AG20443 (cell line): ENCODE measurements at regions not wholly inside any gene's neighbourhood (a gene's known extent, or its start where the extent isn't known, plus 50 kb on each side); places are given as distances from the start of the nearest gene placed in this dataset.
"Not testable (repeated sequence)": the region's sequence is repeated elsewhere in the genome, so short reads cannot be mapped to it uniquely, and the experiment has no call there.

ENCODE experiments used
- DNase-seq: peaks from one replicate; pipeline ENCODE4 v3.0.0; 2012; ENCODE audit warnings: low spot score, mixed read lengths

GRCh38 chr1:245102149-245102548 lies 52.6 kb upstream of the KIF26B start:
- DNase-seq = not testable (repeated sequence)

GRCh38 chr1:245099401-245099800 lies 55.4 kb upstream of the KIF26B start:
- DNase-seq = no peak

- DNase-seq = no peak
These were observed 55.9 kb upstream of the KIF26B start for GRCh38 chr1:245098924-245099323.

- no peak for DNase-seq
These were observed 58.3 kb upstream of the KIF26B start for GRCh38 chr1:245096311-245097066.

DNA sequence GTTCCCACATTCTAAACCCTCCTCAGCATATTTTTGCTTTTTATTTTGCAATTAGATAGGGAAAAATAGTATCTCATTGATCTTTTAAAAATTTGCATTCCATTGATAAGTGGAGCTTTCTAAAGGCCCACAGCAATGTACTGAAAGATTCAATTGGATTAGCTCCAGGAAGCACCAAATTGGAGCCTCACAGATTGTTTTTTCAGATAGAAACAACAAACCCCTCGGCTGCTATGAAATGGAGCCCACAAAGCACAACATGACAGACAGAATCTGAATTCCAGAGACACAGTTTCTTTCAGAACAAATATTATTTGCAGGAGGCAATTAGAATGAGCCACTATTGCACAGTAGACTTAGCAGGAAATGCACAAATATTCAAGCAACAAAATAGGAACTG lies 58.9 kb upstream of the KIF26B start:
- DNase-seq = no peak

DNA sequence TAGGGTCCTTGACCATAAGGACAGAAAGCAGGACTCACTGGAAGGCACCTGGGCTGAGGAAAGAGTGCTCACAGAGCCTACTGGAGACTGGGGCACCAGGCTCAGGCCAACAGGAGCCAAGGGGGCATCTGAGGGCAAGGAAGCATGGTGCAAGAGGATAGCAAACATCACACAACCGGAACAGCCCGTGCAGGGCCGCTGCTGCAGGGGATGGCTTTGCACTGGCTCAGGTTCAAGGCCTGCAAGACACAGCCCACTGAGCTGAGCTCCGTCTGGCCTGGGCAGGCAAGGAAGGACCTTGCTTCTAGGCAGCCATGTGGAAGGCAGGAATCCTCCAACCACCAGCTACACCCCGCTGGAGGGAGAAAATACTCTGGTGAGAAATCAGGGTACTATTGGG lies 59.8 kb upstream of the KIF26B start:
- no peak for DNase-seq

GRCh38 chr1:245094092-245094491 lies 60.7 kb upstream of the KIF26B start:
- DNase-seq = no peak

GRCh38 chr1:245092638-245092976 lies 62.2 kb upstream of the KIF26B start:
- DNase-seq = no peak

DNA sequence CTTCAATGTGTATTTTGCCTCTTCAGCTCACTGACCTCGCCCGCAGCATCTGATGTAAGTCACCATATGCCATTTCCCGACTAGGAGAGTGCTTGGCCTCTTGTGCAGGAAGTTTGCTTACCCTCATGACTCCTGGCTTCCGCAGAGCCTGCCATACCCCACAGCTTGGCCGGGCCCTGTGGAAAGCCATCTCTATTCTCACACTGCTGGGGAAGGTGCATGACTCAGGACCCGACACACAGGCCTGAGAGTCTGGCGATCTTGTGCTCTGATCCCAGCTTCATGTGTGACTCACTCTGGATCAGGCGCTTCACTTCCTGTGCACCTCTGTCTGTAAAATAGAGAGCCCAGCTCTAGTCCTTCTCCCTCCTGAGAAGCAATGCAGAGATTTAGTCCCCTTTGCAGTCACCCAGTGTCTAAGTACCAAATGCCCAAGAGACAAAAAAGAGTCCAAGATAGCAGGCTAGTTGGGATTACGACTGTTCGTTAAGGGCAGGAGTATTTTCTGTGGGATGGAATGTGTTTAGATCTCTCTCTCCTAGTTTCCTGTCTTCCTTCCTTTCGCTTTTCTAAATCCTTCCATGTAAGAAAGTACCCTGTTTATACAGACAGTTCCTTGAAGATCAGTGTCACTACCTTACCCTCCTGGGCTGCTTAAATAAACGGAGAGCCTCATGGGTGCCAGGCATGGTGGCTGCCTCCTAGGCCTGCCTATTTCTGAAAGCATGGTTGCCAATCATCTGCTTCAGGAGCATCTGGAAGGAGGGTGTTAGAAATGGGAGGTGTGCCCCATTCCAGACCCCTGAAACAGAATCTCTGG lies 62.8 kb upstream of the KIF26B start:
- peak; percentile 93 for DNase-seq

DNA sequence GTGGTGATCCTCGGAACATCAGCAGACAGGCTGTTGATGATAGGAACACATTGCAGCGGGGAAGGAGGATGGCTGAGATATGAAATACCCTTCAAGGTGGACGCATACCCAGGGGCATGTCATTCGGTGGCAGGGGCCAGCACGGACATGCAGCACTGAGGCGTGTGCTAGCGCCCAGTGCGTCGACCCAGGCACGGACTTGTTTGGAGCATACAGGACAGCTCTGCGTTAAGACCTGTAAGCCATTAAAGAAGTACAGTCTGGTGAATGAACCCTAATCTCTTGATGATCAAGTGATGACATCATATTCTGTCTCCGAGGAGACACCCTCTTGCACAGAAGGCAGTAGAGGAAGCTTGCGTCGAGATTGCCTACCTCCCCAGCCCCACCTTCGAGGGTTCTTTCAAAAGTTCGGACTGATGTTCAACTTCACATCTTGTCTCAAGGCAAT lies 63.6 kb upstream of the KIF26B start:
- no peak for DNase-seq

- no peak for DNase-seq
These were observed 64.2 kb upstream of the KIF26B start for GRCh38 chr1:245090491-245091090.

- DNase-seq = no peak
These were observed 67.1 kb upstream of the KIF26B start for GRCh38 chr1:245087723-245088122.

DNA sequence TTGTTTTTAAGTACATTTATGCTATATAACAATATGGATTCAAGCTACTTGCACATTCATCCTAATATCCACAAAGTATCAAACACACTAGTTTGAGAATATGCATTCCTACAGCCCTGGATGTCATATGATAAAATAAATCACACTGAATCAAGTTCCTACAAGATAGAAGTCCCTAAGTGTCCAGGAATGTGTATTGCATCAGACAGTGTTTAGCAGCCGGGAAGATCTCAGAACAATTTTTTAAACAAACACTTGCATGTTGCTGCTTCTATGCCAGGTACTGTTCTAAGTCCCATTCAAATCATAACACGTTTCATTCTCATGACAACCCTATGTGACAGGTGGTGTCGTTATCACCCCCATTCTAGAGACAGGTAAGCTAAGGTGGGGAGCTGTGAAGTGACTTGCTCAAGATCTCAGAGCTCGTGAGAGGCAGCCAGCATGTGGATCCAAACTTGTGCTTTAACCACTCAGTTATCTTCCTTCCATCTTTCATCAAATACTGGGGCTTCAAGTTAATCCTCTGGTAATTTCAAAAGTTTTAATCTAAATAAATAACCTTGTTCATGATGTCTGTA lies 68.3 kb upstream of the KIF26B start:
- peak; percentile 40 for DNase-seq

GRCh38 chr1:245085508-245086095 lies 69.2 kb upstream of the KIF26B start:
- peak; percentile 90 for DNase-seq

GRCh38 chr1:245084551-245084950 lies 70.2 kb upstream of the KIF26B start:
- DNase-seq = no peak

DNA sequence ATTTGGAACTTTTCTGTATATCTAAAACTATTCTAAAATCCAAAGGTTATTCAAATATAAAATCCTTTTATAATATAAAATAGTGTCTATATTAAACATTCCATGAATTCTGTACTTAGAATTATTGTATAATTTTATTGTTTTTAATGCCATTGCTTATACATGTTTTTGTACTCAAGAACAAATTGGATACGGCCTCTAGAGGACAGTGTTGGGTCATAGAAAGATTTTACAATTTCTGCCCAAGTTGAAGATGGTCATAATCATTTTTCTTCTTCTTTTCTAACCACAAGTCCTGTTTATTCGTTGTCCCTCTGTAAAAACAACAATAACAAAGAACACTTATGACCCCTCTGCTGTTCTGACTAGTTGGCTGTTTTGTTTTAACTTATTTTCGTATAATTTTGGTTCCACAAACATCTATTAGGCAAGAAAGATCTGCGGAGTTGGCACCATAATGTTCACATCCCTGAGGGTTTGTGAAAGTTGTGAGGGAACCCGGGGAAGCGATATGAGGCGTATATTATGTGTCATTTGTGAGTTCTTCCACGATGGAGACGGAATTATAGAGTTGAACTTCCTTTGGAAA lies 75.7 kb upstream of the KIF26B start:
- DNase-seq = peak; percentile 33

GRCh38 chr1:245074898-245075297 lies 79.9 kb upstream of the KIF26B start:
- no peak for DNase-seq

GRCh38 chr1:245074232-245074747 lies 80.5 kb upstream of the KIF26B start:
- DNase-seq = peak; percentile 24

DNA sequence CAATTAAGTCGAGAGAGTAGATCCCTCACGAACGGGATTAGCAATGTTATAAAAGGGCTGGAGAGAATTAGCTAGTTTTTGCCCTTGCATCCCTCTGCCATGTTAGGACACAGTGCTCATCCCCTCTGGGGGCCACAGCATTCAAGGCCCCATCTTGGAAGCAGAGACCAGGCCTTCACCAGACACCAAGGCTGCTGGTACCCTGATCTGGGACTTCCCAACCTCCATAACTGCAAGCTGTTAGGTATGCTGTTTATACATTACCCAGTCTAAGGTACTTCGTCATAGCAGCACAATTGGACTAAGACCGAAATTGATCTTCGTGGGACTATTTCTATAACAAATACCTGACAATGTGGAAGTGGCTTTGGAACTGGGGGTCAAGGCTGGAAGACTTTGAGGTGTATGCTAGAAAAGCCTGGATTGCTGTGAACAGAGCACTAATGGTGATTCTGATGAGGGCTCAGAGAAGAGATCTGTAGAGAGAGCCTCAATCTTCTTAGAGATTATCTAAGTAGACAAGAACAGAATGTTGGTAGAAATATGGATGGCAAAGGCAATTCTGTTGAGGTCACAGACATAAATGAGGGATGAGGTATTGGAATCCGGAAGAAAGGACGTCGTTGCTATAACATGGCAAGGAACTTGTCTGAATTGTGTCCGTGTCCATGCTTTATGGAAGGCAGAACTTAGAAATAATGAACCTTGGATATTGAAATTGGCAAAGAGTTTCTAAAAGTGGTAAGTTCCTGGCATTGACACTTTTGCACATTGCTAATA lies 83.8 kb upstream of the KIF26B start:
- DNase-seq = no peak

DNA sequence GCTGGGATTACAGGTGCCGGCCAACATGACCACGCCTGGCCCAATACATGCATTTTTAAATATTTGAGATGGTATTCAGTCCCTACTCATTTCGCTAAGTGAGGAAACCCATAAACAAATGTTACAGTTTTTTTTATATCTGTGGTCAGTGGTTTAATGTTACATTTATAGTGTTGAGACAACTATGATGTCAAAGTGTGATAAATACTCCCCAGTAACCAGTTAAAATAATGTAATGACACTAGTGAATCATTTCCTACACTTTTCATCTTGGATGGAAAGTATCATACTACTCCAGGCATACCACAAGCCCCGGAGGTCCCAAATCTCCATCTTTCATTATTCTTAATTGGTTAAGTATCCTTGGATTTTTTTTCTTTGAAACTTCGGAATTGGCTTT lies 87.5 kb upstream of the KIF26B start:
- DNase-seq = no peak
